RCC 7860 (cell line): ENCODE measurements at regions not wholly inside any gene's neighbourhood (a gene's known extent, or its start where the extent isn't known, plus 50 kb on each side); places are given as distances from the start of the nearest gene placed in this dataset.

ENCODE experiments used
- DNase-seq: peaks from one replicate; pipeline ENCODE4 v3.0.0-alpha.2; 2015; ENCODE audit warnings: low spot score
- FAIRE-seq: peaks from 2 replicates; lab custom pipeline; 2012; peaks lifted over from hg19 to GRCh38; lab: Jason Lieb, UNC

DNA sequence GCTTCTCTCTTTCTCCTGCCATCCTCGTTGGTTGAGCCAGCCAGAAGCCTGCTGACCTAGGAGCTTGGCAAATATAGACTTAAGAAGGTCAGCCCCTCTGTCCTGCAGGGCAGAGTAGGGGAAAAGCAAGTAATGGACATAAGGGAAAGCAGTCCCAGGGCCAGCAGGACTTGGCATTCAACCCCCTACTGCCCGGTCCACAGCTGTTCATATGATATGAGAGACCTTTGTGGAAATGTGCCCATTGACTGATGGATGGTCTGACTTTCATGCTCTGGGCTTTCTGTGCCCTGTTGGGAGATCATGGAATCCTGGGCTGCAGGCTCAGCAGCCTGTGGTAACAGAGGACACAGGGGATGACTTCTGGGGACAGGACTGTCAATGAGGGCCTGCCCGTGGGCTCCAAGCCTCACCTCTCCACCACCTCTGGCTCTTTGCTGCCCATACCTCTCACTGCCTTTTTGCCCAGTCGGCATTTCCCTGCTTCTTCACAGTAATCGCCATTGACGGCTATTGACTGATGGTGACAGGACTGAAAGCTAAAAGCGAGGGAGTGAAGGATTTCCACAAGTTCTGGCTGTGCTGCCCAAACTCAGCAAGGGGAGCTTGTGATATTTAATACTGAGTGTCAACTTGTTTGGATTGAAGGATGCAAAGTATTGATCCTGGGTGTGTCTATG is 60.0 kb upstream of the NMNAT3 start:
- DNase-seq (no peak), FAIRE-seq (no peak)

DNA sequence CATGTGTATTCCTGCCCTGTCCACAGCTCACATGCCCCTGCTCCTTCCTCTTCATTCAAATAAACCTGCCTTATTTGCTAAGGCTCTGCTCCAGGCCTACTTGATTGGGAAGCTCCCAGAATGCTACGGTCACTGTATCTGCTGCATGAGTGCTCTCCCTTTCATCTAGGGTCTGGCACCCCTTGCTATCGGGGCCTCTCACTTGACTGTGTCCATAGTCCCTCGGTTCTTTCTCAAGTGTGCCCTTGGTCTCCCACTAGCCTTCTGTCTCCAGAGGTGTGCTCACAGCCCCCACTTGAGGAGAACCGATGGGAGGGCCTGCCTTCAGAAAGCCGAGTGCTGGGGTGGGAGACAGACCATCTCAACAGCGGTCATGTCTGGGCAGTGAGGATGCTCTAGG is 57.4 kb upstream of the NMNAT3 start:
- DNase-seq (no peak), FAIRE-seq (no peak)

DNA sequence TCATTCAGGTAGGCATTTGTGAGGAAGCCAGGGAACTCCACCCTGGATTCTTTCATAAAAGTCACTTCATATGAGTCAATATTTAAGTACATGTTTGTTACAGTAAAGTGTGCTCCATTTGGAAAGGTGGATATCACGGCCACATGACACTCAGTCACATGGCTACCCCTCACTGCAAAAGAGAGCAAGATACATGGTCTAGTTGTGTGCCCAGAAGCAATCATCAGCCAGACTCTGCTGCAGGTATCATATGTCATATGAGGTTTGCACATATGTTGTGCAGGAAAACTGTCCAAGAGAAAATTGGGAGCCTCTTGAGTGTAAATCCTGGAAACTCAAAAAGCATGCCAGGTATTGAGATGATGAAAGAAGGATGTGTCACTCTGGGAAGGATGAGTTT is 55.0 kb upstream of the NMNAT3 start:
- DNase-seq (no peak), FAIRE-seq (no peak)

DNA sequence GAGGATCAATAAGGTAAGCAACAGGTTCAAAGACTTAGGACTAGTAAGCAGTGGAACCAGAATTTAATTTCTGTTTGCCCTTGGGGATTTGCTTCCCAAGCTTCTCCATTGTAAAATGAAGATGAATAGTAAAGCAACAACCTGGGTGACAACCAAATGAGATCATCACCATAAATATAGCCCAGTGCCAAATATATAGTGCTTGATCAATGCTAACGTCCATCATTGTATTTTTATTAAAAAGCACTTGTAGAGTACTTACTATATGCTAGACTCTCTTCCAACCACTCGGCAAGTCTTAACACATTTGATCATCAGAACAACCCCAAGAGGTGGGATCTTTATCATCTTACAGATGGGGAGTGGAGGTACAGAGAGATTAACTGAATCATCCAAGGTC is 51.5 kb upstream of the NMNAT3 start:
- FAIRE-seq (no peak), DNase-seq (no peak)

DNA sequence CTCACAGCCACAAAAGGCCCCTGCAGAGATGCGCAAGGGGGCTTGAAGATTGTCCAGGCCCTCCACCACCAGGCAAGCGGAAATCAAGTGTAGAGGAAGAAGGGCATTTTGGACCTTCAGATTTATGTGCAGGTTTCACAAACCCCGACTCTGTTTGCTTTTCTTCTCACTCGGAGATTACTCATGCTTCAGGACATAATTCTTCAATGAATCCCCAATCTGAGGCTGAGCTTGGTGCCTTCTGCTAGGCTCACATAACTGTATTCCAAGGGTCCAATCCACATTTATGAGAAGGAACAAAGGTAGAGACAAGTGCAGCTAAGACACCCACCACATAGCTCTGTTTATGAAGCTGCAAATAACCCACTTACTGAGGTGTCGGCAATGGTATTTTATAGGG is 50.6 kb upstream of the NMNAT3 start:
- no peak for FAIRE-seq
- no peak for DNase-seq
